MM.1S (cell line): ENCODE measurements at regions not wholly inside any gene's neighbourhood (a gene's known extent, or its start where the extent isn't known, plus 50 kb on each side); places are given as distances from the start of the nearest gene placed in this dataset.

Source experiments
- EZH2 ChIP-seq: fragments of 300-600 bp; sonication (generic); optimal IDR thresholded peaks from 2 replicates; pipeline ENCODE3; 2017; ENCODE audit warnings: low read depth, mild to moderate bottlenecking, antibody characterized with exemption, low read length, mixed read lengths
- EZH2phosphoT487 ChIP-seq: fragments of 300-600 bp; sonication (generic); IDR thresholded peaks from 2 replicates; pipeline ENCODE4 v1.6.1; 2018; ENCODE audit warnings: antibody characterized with exemption, low read length
- TF ChIP-seq, protein P1 (sequence below): fragments of 300-600 bp; sonication (generic); IDR thresholded peaks from 2 replicates; pipeline ENCODE4 v1.5.1; 2016; ENCODE audit warnings: antibody characterized with exemption, low read length, mixed read lengths

DNA sequence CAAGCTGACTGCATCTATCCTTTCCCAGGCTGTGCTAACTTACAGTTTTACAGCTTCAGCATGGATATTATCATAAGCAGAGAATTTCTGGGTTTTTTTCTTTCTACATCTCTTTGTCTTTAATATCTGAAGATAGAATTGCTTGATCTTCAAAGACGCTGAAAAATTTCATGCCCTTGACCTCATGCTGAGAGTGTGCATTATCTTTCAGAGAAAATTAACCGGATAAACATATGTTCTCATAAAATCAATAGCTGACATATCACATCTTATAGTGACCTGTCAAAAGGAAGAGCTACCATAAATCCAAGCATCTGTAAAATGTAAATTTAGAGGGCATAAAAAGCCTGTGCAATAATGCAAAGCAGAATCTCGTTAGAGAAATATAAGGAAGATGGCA, 1704.1 kb upstream of the FLRT2 start:
- TF ChIP-seq EZH2phosphoT487 (no peak), EZH2 (no peak)
- TF ChIP-seq, protein P1, sequence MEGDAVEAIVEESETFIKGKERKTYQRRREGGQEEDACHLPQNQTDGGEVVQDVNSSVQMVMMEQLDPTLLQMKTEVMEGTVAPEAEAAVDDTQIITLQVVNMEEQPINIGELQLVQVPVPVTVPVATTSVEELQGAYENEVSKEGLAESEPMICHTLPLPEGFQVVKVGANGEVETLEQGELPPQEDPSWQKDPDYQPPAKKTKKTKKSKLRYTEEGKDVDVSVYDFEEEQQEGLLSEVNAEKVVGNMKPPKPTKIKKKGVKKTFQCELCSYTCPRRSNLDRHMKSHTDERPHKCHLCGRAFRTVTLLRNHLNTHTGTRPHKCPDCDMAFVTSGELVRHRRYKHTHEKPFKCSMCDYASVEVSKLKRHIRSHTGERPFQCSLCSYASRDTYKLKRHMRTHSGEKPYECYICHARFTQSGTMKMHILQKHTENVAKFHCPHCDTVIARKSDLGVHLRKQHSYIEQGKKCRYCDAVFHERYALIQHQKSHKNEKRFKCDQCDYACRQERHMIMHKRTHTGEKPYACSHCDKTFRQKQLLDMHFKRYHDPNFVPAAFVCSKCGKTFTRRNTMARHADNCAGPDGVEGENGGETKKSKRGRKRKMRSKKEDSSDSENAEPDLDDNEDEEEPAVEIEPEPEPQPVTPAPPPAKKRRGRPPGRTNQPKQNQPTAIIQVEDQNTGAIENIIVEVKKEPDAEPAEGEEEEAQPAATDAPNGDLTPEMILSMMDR, result no peak
